ENCODE measurements at regions not wholly inside any gene's neighbourhood (a gene's known extent, or its start where the extent isn't known, plus 50 kb on each side); places are given as distances from the start of the nearest gene placed in this dataset.

DNA sequence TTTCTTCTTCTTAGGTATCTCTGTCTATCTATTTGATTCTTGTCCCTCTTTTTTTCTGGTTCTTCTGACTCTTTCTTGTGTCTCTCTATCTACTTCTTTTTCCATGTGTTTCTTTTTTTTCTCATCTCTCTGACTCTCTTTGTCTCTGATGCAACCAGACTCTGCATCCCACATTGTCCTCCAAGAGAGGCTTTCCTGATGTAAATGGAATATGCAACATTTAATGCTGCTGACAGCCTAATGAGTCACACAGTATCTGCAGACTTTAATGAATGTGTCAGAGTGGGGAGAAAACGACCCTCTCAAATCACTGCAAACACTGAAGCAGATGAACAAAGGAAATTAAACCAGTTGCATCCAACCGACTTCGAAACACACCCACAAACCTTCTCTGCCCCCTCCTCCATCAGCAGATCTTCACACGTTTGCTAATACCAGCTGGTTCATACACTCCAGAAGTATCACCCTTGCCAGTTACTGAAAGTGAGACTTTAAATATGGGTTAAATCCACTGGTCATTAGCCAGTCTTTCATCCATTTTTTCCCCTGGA lies 351.5 kb downstream of the TXNL1 start:
- Histone ChIP-seq H4K20me1 (ENCODE audit: control insufficient read depth, insufficient read depth) (no peaks in the 10 kb centered on the region), H2AFZ (ENCODE audit: control insufficient read depth, low read depth, low read length) (no peak overlapping the region), H3K4me3 (no peak overlapping the region), H3K4me2 (ENCODE audit: control insufficient read depth, insufficient read depth) (no peak overlapping the region), H3K4me1 (ENCODE audit: control insufficient read depth, insufficient read depth, low read length) (no peaks in the 10 kb centered on the region), H3K9me3 (replicated peaks; ENCODE audit: control insufficient read depth, insufficient read depth, low read length) (no peaks in the 10 kb centered on the region), H3K9ac (ENCODE audit: control insufficient read depth, insufficient read depth, low read length) (no peak overlapping the region), H3K27me3 (replicated peaks in 1 of 2; ENCODE audit: control insufficient read depth in 2 of 2, insufficient read depth in 2 of 2, low read length in 1 of 2) (no peaks in the 10 kb centered on the region), H3K79me2 (ENCODE audit: control insufficient read depth, insufficient read depth, low read length) (no peaks in the 10 kb centered on the region), H3K27ac (ENCODE audit: control insufficient read depth, insufficient read depth) (no peak overlapping the region), H3K36me3 (ENCODE audit: control insufficient read depth in 2 of 2, insufficient read depth in 2 of 2, low read length in 1 of 2) (no peaks in the 10 kb centered on the region)
- TF ChIP-seq MYB (IDR thresholded peaks at IDR 0.05; ENCODE audit: borderline replicate concordance, low read depth, low read length): no peak
- TF ChIP-seq CTCF (IDR thresholded peaks at IDR 0.05 in 2 of 3, conservative IDR thresholded peaks at IDR 0.05 in 1 of 3; ENCODE audit: control insufficient read depth in 2 of 3, extremely low read depth in 1 of 3, insufficient read depth in 1 of 3, low read depth in 3 of 3, low read length in 3 of 3): no peak
- TF ChIP-seq PBX3 (IDR thresholded peaks at IDR 0.05; ENCODE audit: insufficient replicate concordance, low read depth, low read length): no peak
- TF ChIP-seq, protein P1, sequence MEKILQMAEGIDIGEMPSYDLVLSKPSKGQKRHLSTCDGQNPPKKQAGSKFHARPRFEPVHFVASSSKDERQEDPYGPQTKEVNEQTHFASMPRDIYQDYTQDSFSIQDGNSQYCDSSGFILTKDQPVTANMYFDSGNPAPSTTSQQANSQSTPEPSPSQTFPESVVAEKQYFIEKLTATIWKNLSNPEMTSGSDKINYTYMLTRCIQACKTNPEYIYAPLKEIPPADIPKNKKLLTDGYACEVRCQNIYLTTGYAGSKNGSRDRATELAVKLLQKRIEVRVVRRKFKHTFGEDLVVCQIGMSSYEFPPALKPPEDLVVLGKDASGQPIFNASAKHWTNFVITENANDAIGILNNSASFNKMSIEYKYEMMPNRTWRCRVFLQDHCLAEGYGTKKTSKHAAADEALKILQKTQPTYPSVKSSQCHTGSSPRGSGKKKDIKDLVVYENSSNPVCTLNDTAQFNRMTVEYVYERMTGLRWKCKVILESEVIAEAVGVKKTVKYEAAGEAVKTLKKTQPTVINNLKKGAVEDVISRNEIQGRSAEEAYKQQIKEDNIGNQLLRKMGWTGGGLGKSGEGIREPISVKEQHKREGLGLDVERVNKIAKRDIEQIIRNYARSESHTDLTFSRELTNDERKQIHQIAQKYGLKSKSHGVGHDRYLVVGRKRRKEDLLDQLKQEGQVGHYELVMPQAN (conservative IDR thresholded peaks at IDR 0.05): no peak
- TF ChIP-seq POLR2A (IDR thresholded peaks at IDR 0.05; ENCODE audit: low read depth, low read length): no peak
- TF ChIP-seq ATF3 (IDR thresholded peaks at IDR 0.05; ENCODE audit: borderline replicate concordance, extremely low read depth, low read depth, low read length): no peak
- no peak for TF ChIP-seq WRNIP1 (IDR thresholded peaks at IDR 0.05; ENCODE audit: borderline replicate concordance, low read depth, low read length)
- TF ChIP-seq JUND (IDR thresholded peaks at IDR 0.05; ENCODE audit: low read depth, low read length): no peak
- no peak for TF ChIP-seq SPI1 (IDR thresholded peaks at IDR 0.05; ENCODE audit: borderline replicate concordance, insufficient read depth, low read depth, low read length)
- TF ChIP-seq NBN (IDR thresholded peaks at IDR 0.05): no peak
- TF ChIP-seq RCOR1 (conservative IDR thresholded peaks at IDR 0.05; ENCODE audit: low read depth, low read length): no peak
- TF ChIP-seq LARP7 (IDR thresholded peaks at IDR 0.05): no peak
- TF ChIP-seq HDAC2 (IDR thresholded peaks at IDR 0.05): no peak
- no peak for TF ChIP-seq IRF4 (IDR thresholded peaks at IDR 0.05; ENCODE audit: low read depth, low read length)
- no peak for TF ChIP-seq ZNF592 (IDR thresholded peaks at IDR 0.05)
- TF ChIP-seq SMAD1 (IDR thresholded peaks at IDR 0.05; ENCODE audit: low read depth, partially characterized antibody): no peak
- FAIRE-seq (no peak), DNase-seq (ENCODE audit: low read depth, low spot score) (no peak), ATAC-seq (no peak)
- POLR2A ChIA-PET: no interaction called here
- RAD21 ChIA-PET (ENCODE audit: unreplicated experiment): no interaction called here
- SMC1A ChIA-PET (ENCODE audit: uncharacterized antibody, unreplicated experiment): no interaction called here
- CTCF ChIA-PET: no interaction called here
- 41% methylated on average over 4 of the region's 4 CpGs for WGBS (ENCODE audit: insufficient coverage, insufficient replicate concordance, low lambda C conversion rate, missing lambda C conversion rate)
- intact Hi-C loops (cut with micrococcal nuclease; ENCODE audit: unreplicated experiment) (no loop called here), in situ Hi-C loops (cut with MboI) (no loop called here)
- BruUV-seq (replicated peaks): no TSS peak
